Osteocyte (in vitro differentiated cells): ENCODE measurements at regions not wholly inside any gene's neighbourhood (a gene's known extent, or its start where the extent isn't known, plus 50 kb on each side); places are given as distances from the start of the nearest gene placed in this dataset.

Experiments
- DNase-seq: peaks from one replicate; pipeline ENCODE4 v3.0.0; 2021; ENCODE audit warnings: mixed read lengths; ENCODE audit not compliant: unreplicated experiment; ENCODE audit errors: extremely low spot score
- H3K27ac Mint-ChIP-seq: one replicate; pipeline ENCODE4 v1.8.0; 2021; ENCODE audit warnings: mild to moderate bottlenecking, mixed read lengths; ENCODE audit not compliant: unreplicated experiment
- H3K27me3 Mint-ChIP-seq: one replicate; pipeline ENCODE4 v1.8.0; 2021; ENCODE audit warnings: mixed read lengths; ENCODE audit not compliant: unreplicated experiment
- H3K36me3 Mint-ChIP-seq: one replicate; pipeline ENCODE4 v1.8.0; 2021; ENCODE audit warnings: mixed read lengths; ENCODE audit not compliant: unreplicated experiment
- H3K4me1 Mint-ChIP-seq: one replicate; pipeline ENCODE4 v1.8.0; 2021; ENCODE audit warnings: mixed read lengths; ENCODE audit not compliant: unreplicated experiment
- H3K4me3 Mint-ChIP-seq: one replicate; pipeline ENCODE4 v1.8.0; 2021; ENCODE audit warnings: mild to moderate bottlenecking, moderate library complexity, mixed read lengths; ENCODE audit not compliant: unreplicated experiment
- H3K9me3 Mint-ChIP-seq: one replicate; pipeline ENCODE4 v1.8.0; 2021; ENCODE audit warnings: mixed read lengths; ENCODE audit not compliant: unreplicated experiment
- CTCF ChIP-seq: fragments of 200-600 bp; sonication (generic); IDR thresholded peaks from 2 replicates; pipeline ENCODE4 v1.5.0; 2021; ENCODE audit warnings: antibody characterized with exemption, mild to moderate bottlenecking, moderate library complexity

DNA sequence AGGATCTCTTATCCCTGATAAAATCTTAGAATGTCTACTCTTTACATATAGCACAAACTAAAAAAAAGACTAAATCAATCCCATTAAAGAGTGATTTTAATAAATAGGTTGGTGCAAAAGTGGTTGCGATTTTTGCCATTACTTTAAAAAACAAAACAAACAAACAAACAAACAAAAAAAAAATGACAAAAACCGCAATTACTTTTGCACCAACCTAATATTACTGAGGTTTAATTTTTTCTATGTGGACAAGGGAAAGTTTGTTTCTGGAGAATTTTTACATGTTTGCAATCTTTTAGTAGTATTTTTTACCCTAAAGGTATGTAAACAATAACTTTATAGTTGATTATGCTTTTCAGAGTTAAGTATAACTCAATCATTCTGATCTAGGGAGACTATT lies 119.7 kb upstream of the ADAMTS5 start:
- no peak for TF ChIP-seq CTCF
- no peaks in the 10 kb centered on the region for H3K36me3 Mint-ChIP-seq
- H3K27me3 Mint-ChIP-seq, result no peaks in the 10 kb centered on the region
- H3K4me1 Mint-ChIP-seq, result peaks cover 20% of the 10 kb centered on the region
- no peak overlapping the region for H3K4me3 Mint-ChIP-seq
- no peak overlapping the region for H3K27ac Mint-ChIP-seq
- no peak for DNase-seq
- no peaks in the 10 kb centered on the region for H3K9me3 Mint-ChIP-seq

DNA sequence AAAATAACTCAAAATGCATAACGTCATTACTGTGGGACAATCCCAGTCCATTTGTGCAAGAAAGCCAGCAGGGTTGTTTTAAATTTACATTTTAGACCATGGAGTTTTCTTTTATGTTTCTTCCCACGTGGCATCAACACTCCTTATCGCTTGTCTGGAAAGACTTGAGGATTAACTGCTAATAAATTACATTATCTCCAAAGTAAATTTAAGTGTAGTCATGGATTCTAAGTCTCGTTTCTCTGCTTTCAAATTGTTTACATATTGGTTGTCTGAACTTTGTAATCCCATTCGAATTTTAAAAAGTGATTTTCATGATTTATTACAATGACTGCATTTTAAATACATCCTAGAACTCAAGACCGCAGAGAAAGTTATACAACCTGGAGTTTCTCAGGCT lies 119.3 kb upstream of the ADAMTS5 start:
- no peaks in the 10 kb centered on the region for H3K36me3 Mint-ChIP-seq
- peaks cover 20% of the 10 kb centered on the region for H3K4me1 Mint-ChIP-seq
- H3K9me3 Mint-ChIP-seq, result no peaks in the 10 kb centered on the region
- H3K27me3 Mint-ChIP-seq, result no peaks in the 10 kb centered on the region
- no peak for DNase-seq
- TF ChIP-seq CTCF, result no peak
- H3K4me3 Mint-ChIP-seq, result no peak overlapping the region
- no peak overlapping the region for H3K27ac Mint-ChIP-seq

GRCh38 chr21:27085387-27085786 lies 118.5 kb upstream of the ADAMTS5 start:
- no peak for DNase-seq
- TF ChIP-seq CTCF, result no peak
- H3K27me3 Mint-ChIP-seq, result no peaks in the 10 kb centered on the region
- H3K4me1 Mint-ChIP-seq, result peaks cover 23% of the 10 kb centered on the region
- no peak overlapping the region for H3K4me3 Mint-ChIP-seq
- H3K9me3 Mint-ChIP-seq, result no peaks in the 10 kb centered on the region
- no peak overlapping the region for H3K27ac Mint-ChIP-seq
- no peaks in the 10 kb centered on the region for H3K36me3 Mint-ChIP-seq

- Mint-ChIP-seq H3K4me3 (no peak overlapping the region), H3K4me1 (peaks cover 23% of the 10 kb centered on the region), H3K9me3 (no peaks in the 10 kb centered on the region), H3K27me3 (no peaks in the 10 kb centered on the region), H3K36me3 (no peaks in the 10 kb centered on the region), H3K27ac (no peak overlapping the region)
- no peak for DNase-seq
- no peak for TF ChIP-seq CTCF
Observed at GRCh38 chr21:27083144-27083543, 116.3 kb upstream of the ADAMTS5 start.

DNA sequence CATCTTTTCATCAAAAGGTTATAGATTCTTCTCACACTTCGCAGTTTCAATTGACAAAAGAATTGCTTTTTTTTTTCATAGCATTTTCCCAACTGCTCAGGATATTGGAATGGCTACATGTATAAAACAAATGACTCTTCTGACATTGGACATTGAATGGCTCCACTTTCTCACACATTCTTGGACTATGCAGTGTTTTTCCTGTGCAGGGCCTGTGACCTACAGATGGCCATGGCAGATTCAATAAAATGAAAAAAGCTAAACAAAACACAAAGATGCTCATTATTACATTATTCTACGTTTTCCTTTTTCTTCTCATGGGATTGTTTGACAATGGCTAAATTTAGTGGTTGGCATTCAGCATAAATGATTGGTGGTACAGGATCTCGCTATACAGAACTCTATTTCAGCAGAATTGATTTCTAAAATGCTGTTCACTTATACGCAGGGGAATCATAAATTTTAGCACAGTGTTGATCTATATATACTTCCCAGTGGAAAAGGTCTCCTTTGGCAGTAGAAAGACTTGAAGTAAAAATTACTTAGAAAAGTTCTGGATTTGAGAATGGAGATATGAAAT lies 115.6 kb upstream of the ADAMTS5 start:
- no peak for DNase-seq
- no peak overlapping the region for H3K4me3 Mint-ChIP-seq
- H3K4me1 Mint-ChIP-seq, result peaks cover 26% of the 10 kb centered on the region
- H3K36me3 Mint-ChIP-seq, result no peaks in the 10 kb centered on the region
- H3K27me3 Mint-ChIP-seq, result no peaks in the 10 kb centered on the region
- peak overlapping the region; percentile 67 for H3K27ac Mint-ChIP-seq
- no peaks in the 10 kb centered on the region for H3K9me3 Mint-ChIP-seq
- no peak for TF ChIP-seq CTCF
